IPS DF 6.9 (cell line): ENCODE measurements at regions not wholly inside any gene's neighbourhood (a gene's known extent, or its start where the extent isn't known, plus 50 kb on each side); places are given as distances from the start of the nearest gene placed in this dataset.

ENCODE experiments used
- DNase-seq: peaks from one replicate; pipeline ENCODE4 v3.0.0-alpha.2; 2013; ENCODE audit warnings: low read depth, low spot score
- H3K27ac ChIP-seq: one replicate; pipeline ENCODE4 v1.5.1; 2013; ENCODE audit warnings: low read length, control low read depth
- H3K27me3 ChIP-seq: 2 replicates; pipeline ENCODE4 v1.6.1; 2013; ENCODE audit warnings: mild to moderate bottlenecking, low read length; ENCODE audit not compliant: control insufficient read depth, insufficient read depth
- H3K36me3 ChIP-seq: 2 replicates; pipeline ENCODE4 v1.6.1; 2013; ENCODE audit warnings: low read length; ENCODE audit not compliant: control insufficient read depth, insufficient read depth
- H3K4me1 ChIP-seq: 2 replicates; pipeline ENCODE4 v1.6.1; 2013; ENCODE audit warnings: low read length; ENCODE audit not compliant: control insufficient read depth, insufficient read depth
- H3K4me3 ChIP-seq: 2 replicates; pipeline ENCODE4 v1.5.1; 2013; ENCODE audit warnings: mild to moderate bottlenecking, low read length
- H3K9me3 ChIP-seq: 2 replicates; pipeline ENCODE4 v1.6.1; 2013; ENCODE audit warnings: low read length, inconsistent platforms; ENCODE audit not compliant: control insufficient read depth, insufficient read depth
- WGBS: extraction: QIAGEN DNeasy Blood & Tissue Kit; methylation state at CpG from one replicate; pipeline ENCODE4 v1.1.7; 2013; ENCODE audit warnings: mixed read lengths, missing lambda C conversion rate; ENCODE audit not compliant: insufficient read length, insufficient coverage; 5-methylcytosine and 5-hydroxymethylcytosine counted together

DNA sequence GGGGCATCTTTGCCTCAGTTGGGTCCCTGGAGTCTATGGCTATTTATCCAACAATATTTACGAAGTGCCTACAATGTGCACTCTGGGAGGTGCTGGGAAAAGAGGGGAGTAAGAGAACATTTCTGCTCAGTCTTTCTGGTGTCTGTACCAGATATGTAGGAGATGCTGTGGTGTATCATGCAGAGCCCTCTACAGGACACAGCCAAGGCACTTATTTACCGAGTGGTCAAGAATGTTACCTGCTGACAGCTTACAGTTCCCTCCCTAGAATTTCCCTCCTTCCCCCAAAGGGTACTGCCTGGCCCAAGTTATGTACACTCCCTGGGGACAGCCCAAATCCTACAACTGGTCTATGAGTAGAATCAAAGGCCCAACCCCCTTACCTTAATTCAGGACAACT, 177.7 kb downstream of the C1orf94 start:
- DNase-seq: no peak
- H3K27ac ChIP-seq: no peak overlapping the region
- no peaks in the 10 kb centered on the region for H3K27me3 ChIP-seq
- WGBS: no CpG with 5 or more reads among the region's 2 CpGs
- H3K4me3 ChIP-seq: no peak overlapping the region
- no peaks in the 10 kb centered on the region for H3K4me1 ChIP-seq
- H3K36me3 ChIP-seq: no peaks in the 10 kb centered on the region
- no peaks in the 10 kb centered on the region for H3K9me3 ChIP-seq

DNA sequence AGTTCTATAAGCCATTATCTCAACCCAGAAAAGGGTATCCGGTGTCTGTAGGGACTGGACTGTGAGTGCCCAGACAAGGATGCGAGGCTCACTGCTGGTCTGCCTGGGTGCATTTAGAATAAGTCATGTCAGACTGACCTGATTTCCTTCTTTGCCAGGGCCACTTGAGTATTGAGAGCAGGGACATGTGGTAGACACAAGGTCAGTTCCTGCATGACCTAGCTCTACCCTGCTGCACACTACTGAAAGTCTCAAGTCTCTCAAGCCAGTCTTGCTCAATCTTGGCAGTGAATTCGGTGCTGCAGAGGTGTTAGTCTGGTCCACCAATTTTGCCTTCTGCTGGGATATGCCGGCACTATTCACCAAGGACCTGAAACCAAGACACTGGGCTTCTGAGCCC, 180.1 kb downstream of the C1orf94 start:
- Histone ChIP-seq H3K36me3 (no peaks in the 10 kb centered on the region), H3K4me3 (no peak overlapping the region), H3K4me1 (no peaks in the 10 kb centered on the region), H3K9me3 (no peaks in the 10 kb centered on the region), H3K27me3 (no peaks in the 10 kb centered on the region), H3K27ac (no peak overlapping the region)
- DNase-seq: no peak
- WGBS: no CpG with 5 or more reads among the region's 4 CpGs

DNA sequence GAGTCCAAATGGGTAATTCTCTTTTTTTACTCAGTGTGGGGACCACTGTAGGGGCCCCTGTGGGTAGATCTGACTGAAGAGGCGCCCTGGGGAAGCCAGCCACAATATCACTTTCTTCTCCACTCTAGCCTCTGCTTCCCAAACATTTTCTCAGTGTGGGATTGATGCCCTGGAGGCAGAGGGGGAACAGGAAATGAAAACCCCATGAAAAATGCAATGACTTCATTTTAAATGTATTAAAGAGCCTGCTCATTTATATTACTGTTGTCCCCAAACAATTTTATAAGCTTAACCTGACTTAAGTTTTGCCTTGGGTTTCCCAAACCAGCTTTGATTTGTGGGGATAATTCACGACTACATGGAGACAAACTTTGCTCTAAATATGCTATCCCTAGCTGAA, 181.9 kb downstream of the C1orf94 start:
- H3K36me3 ChIP-seq: no peaks in the 10 kb centered on the region
- no peak overlapping the region for H3K27ac ChIP-seq
- no peak overlapping the region for H3K4me3 ChIP-seq
- no peaks in the 10 kb centered on the region; the same call in 1 of the 2 replicates for H3K27me3 ChIP-seq
- WGBS: no CpG with 5 or more reads among the region's 2 CpGs
- H3K9me3 ChIP-seq: no peaks in the 10 kb centered on the region
- no peaks in the 10 kb centered on the region for H3K4me1 ChIP-seq
- DNase-seq: no peak

DNA sequence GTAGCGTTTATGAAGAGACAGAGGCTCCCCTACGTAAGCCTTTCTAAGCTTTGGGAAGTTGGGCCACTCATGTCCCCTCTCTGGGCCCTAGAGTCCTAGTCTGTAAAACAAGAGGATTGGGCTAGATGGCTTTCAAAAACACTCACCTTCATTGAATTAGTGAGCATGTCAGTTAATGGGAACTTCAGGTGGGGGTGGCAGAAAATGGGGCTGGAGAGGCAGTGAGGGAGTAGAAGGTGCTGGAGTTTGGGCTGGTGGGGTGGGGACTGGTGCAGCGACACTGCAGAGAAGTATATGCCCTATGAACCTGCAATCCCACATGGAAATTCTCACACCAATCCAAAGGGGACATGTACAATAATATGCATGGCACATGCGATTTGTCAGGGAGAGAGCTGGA, 182.7 kb downstream of the C1orf94 start:
- no peaks in the 10 kb centered on the region for H3K36me3 ChIP-seq
- H3K27ac ChIP-seq: no peak overlapping the region
- no peaks in the 10 kb centered on the region; the same call in 1 of the 2 replicates for H3K27me3 ChIP-seq
- H3K9me3 ChIP-seq: no peaks in the 10 kb centered on the region
- no peaks in the 10 kb centered on the region for H3K4me1 ChIP-seq
- DNase-seq: no peak
- WGBS: no CpG with 5 or more reads among the region's 4 CpGs
- H3K4me3 ChIP-seq: no peak overlapping the region

- no peaks in the 10 kb centered on the region for H3K36me3 ChIP-seq
- WGBS: no CpG with 5 or more reads among the region's 3 CpGs
- no peaks in the 10 kb centered on the region; the same call in 1 of the 2 replicates for H3K27me3 ChIP-seq
- DNase-seq: no peak
- H3K4me1 ChIP-seq: no peaks in the 10 kb centered on the region
- H3K27ac ChIP-seq: no peak overlapping the region
- no peak overlapping the region for H3K4me3 ChIP-seq
- H3K9me3 ChIP-seq: no peaks in the 10 kb centered on the region
Observed at GRCh38 chr1:34360574-34360973, 183.9 kb downstream of the C1orf94 start.

- no peak for DNase-seq
- no CpG with 5 or more reads among the region's 3 CpGs for WGBS
- no peaks in the 10 kb centered on the region for H3K4me1 ChIP-seq
- no peaks in the 10 kb centered on the region for H3K9me3 ChIP-seq
- no peaks in the 10 kb centered on the region for H3K36me3 ChIP-seq
- H3K27ac ChIP-seq: no peak overlapping the region
- H3K4me3 ChIP-seq: no peak overlapping the region
- no peaks in the 10 kb centered on the region; the same call in 1 of the 2 replicates for H3K27me3 ChIP-seq
Observed at GRCh38 chr1:34361121-34361520, 184.4 kb downstream of the C1orf94 start.

DNA sequence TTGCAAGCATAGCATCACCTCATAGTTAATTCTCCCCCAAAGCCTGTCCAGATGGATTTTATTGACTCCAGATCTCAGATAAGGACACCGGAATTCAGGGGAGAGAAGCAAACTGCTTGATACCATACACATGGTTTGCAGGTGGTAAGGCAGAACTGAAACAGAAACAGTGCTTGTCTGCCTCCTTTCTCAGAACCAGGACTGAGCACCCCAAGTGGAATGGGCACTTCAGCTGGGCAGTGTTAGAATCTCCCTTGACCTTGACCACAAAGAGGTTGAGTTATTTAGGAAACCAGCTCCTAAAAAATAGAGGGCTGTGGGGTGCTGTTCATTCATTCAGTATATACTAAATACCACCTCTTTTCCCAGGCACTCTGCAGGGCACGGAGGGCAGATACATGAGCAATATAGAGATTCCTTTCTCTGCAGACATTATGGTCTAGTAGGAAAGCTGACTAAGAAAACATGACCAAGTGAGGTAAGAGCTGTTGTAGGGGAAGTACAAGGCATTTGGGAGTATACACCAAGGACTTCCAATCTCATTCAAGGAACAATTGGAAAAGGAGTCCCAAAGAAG, 185.2 kb downstream of the C1orf94 start:
- Histone ChIP-seq H3K36me3 (no peaks in the 10 kb centered on the region), H3K27ac (no peak overlapping the region), H3K4me1 (no peaks in the 10 kb centered on the region), H3K27me3 (no peaks in the 10 kb centered on the region; the same call in 1 of the 2 replicates), H3K9me3 (no peaks in the 10 kb centered on the region), H3K4me3 (no peak overlapping the region)
- no CpG with 5 or more reads among the region's 2 CpGs for WGBS
- no peak for DNase-seq

DNA sequence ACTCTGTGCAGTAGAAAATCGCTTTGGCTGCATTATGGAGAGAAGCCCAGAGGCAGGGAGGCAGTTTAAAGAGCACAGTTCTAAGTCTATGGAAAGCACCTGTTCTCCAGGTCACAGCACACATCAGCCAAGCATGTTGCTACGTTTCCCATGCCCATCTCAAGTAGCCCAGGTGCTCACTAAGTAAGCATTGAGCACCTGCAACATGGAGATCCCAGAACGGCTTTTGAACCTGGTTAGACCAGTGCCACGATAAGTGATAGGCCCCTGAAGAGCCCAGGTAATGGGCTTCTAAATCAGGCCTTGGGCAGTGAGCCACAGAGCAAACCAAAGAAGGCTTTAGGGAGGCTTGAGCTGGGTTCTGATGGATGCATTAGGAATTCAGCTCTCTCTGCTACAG, 186.2 kb downstream of the C1orf94 start:
- H3K27me3 ChIP-seq: no peaks in the 10 kb centered on the region; the same call in 1 of the 2 replicates
- no peak overlapping the region for H3K4me3 ChIP-seq
- no peak overlapping the region for H3K27ac ChIP-seq
- no peak for DNase-seq
- no peaks in the 10 kb centered on the region for H3K36me3 ChIP-seq
- WGBS: no CpG with 5 or more reads among the region's 4 CpGs
- H3K9me3 ChIP-seq: no peaks in the 10 kb centered on the region
- H3K4me1 ChIP-seq: no peaks in the 10 kb centered on the region

DNA sequence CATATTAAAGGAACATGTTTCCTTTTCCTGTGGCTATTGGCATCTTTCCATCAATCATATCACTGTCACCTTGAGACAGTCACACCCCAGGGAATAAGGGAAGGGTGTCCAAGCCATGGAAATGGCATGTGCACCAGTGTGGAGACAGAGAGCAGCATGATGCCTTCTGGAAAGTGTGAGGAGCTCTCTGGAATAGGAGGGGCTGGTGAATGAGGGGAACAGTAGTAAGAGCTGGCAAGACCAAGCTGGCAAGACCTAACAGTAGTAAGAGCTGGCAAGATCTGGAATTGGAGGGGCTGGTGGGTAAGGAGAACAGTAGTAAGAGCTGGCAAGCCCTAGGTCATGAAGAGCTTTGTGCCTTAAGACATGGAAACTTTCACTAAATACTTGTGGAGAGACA, 186.7 kb downstream of the C1orf94 start:
- no peak overlapping the region for H3K4me3 ChIP-seq
- no peaks in the 10 kb centered on the region for H3K36me3 ChIP-seq
- no peaks in the 10 kb centered on the region for H3K9me3 ChIP-seq
- H3K27ac ChIP-seq: no peak overlapping the region
- no peaks in the 10 kb centered on the region; the same call in 1 of the 2 replicates for H3K27me3 ChIP-seq
- no peaks in the 10 kb centered on the region for H3K4me1 ChIP-seq
- no peak for DNase-seq

- Histone ChIP-seq H3K4me1 (no peaks in the 10 kb centered on the region), H3K27me3 (no peaks in the 10 kb centered on the region; the same call in 1 of the 2 replicates), H3K36me3 (no peaks in the 10 kb centered on the region), H3K9me3 (no peaks in the 10 kb centered on the region), H3K27ac (no peak overlapping the region), H3K4me3 (no peak overlapping the region)
- no peak for DNase-seq
- WGBS: no CpG with 5 or more reads among the region's 4 CpGs
Observed at GRCh38 chr1:34363915-34364314, 187.2 kb downstream of the C1orf94 start.

DNA sequence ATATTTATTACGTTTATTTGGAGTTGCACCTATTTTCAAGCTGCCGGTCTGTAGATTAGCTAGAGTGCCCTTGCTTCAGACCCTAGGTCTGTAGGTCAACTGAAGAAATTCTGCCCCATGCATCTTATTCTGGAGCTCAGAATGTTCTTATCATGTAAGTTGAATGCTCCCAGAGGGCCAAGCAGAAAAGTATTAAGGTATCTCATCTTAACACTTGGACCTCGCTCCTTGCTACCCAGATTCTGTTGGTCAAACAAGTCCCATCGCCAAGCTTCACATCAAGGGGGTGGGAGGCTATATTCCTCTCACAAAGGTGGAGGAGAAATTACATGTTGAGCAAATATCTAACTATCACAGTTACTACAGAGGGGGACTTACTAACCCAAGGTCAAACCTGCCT, 187.7 kb downstream of the C1orf94 start:
- no peaks in the 10 kb centered on the region for H3K36me3 ChIP-seq
- no peaks in the 10 kb centered on the region; the same call in 1 of the 2 replicates for H3K27me3 ChIP-seq
- H3K4me1 ChIP-seq: no peaks in the 10 kb centered on the region
- no peak for DNase-seq
- H3K27ac ChIP-seq: no peak overlapping the region
- no peaks in the 10 kb centered on the region for H3K9me3 ChIP-seq
- H3K4me3 ChIP-seq: no peak overlapping the region
- no CpG with 5 or more reads among the region's 4 CpGs for WGBS
